ENCODE measurements at regions not wholly inside any gene's neighbourhood (a gene's known extent, or its start where the extent isn't known, plus 50 kb on each side); places are given as distances from the start of the nearest gene placed in this dataset.
"Not testable (repeated sequence)": the region's sequence is repeated elsewhere in the genome, so short reads cannot be mapped to it uniquely, and the experiment has no call there.

- no peak overlapping the region for H3K4me3 Mint-ChIP-seq
- no peaks in the 10 kb centered on the region for H3K9me3 Mint-ChIP-seq
- H3K27me3 Mint-ChIP-seq = peaks cover 3% of the 10 kb centered on the region
- H3K27ac Mint-ChIP-seq = no peak overlapping the region
- H3K36me3 Mint-ChIP-seq = no peaks in the 10 kb centered on the region
- H3K4me1 Mint-ChIP-seq = no peaks in the 10 kb centered on the region
These were observed 74.1 kb upstream of the PARD3 start for GRCh38 chr10:34889004-34889869.

GRCh38 chr10:34886906-34887642, 72.0 kb upstream of the PARD3 start:
- Mint-ChIP-seq H3K36me3 (no peaks in the 10 kb centered on the region), H3K27ac (no peak overlapping the region), H3K9me3 (no peaks in the 10 kb centered on the region), H3K4me3 (no peak overlapping the region), H3K27me3 (peaks cover 3% of the 10 kb centered on the region), H3K4me1 (no peaks in the 10 kb centered on the region)

GRCh38 chr10:34885898-34886297, 70.8 kb upstream of the PARD3 start:
- peak overlapping the region; percentile 46 for H3K27ac Mint-ChIP-seq
- H3K36me3 Mint-ChIP-seq = no peaks in the 10 kb centered on the region
- no peaks in the 10 kb centered on the region for H3K4me1 Mint-ChIP-seq
- no peaks in the 10 kb centered on the region for H3K9me3 Mint-ChIP-seq
- H3K4me3 Mint-ChIP-seq = no peak overlapping the region
- peaks cover 3% of the 10 kb centered on the region for H3K27me3 Mint-ChIP-seq

- H3K9me3 Mint-ChIP-seq = no peaks in the 10 kb centered on the region
- H3K27me3 Mint-ChIP-seq = peaks cover 3% of the 10 kb centered on the region
- H3K36me3 Mint-ChIP-seq = no peaks in the 10 kb centered on the region
These were observed 69.9 kb upstream of the PARD3 start for GRCh38 chr10:34885011-34885410.

GRCh38 chr10:34884272-34884952, 69.3 kb upstream of the PARD3 start:
- H3K9me3 Mint-ChIP-seq = no peaks in the 10 kb centered on the region
- no peak overlapping the region for H3K27ac Mint-ChIP-seq
- no peak overlapping the region for H3K4me3 Mint-ChIP-seq
- H3K27me3 Mint-ChIP-seq = peaks cover 3% of the 10 kb centered on the region
- no peaks in the 10 kb centered on the region for H3K36me3 Mint-ChIP-seq
- no peaks in the 10 kb centered on the region for H3K4me1 Mint-ChIP-seq

More at GRCh38 chr10:34885011-34885410, 69.9 kb upstream of the PARD3 start:
- Mint-ChIP-seq H3K4me1 (no peaks in the 10 kb centered on the region), H3K27ac (no peak overlapping the region), H3K4me3 (no peak overlapping the region)

GRCh38 chr10:34880817-34881216, 65.7 kb upstream of the PARD3 start:
- H3K4me1 Mint-ChIP-seq = no peaks in the 10 kb centered on the region
- H3K36me3 Mint-ChIP-seq = no peaks in the 10 kb centered on the region
- H3K27ac Mint-ChIP-seq = no peak overlapping the region
- no peak overlapping the region for H3K4me3 Mint-ChIP-seq
- no peaks in the 10 kb centered on the region for H3K9me3 Mint-ChIP-seq
- no peaks in the 10 kb centered on the region for H3K27me3 Mint-ChIP-seq

- H3K27ac Mint-ChIP-seq, H3K9me3 Mint-ChIP-seq, H3K4me3 Mint-ChIP-seq, H3K4me1 Mint-ChIP-seq, H3K36me3 Mint-ChIP-seq, H3K27me3 Mint-ChIP-seq: not testable (repeated sequence)
These were observed 63.6 kb upstream of the PARD3 start for GRCh38 chr10:34878651-34879050.

- no peak overlapping the region for H3K27ac Mint-ChIP-seq
- H3K4me1 Mint-ChIP-seq = no peaks in the 10 kb centered on the region
- no peaks in the 10 kb centered on the region for H3K27me3 Mint-ChIP-seq
- no peaks in the 10 kb centered on the region for H3K36me3 Mint-ChIP-seq
- H3K4me3 Mint-ChIP-seq = no peak overlapping the region
- no peaks in the 10 kb centered on the region for H3K9me3 Mint-ChIP-seq
These were observed 60.0 kb upstream of the PARD3 start for GRCh38 chr10:34875061-34875460.

- Mint-ChIP-seq H3K27me3 (peaks cover 4% of the 10 kb centered on the region), H3K27ac (no peak overlapping the region), H3K9me3 (no peaks in the 10 kb centered on the region), H3K36me3 (no peaks in the 10 kb centered on the region), H3K4me3 (no peak overlapping the region), H3K4me1 (peaks cover 6% of the 10 kb centered on the region)
These were observed 57.7 kb upstream of the PARD3 start for GRCh38 chr10:34872820-34873219.

GRCh38 chr10:34869135-34869836, 54.2 kb upstream of the PARD3 start:
- Mint-ChIP-seq H3K9me3 (no peaks in the 10 kb centered on the region), H3K36me3 (no peaks in the 10 kb centered on the region), H3K27ac (no peak overlapping the region), H3K4me1 (peaks cover 6% of the 10 kb centered on the region), H3K27me3 (peaks cover 9% of the 10 kb centered on the region), H3K4me3 (no peak overlapping the region)

- Mint-ChIP-seq H3K27ac (no peak overlapping the region), H3K4me3 (no peak overlapping the region), H3K36me3 (no peaks in the 10 kb centered on the region)
These were observed 53.5 kb upstream of the PARD3 start for GRCh38 chr10:34868589-34868988.

GRCh38 chr10:34866848-34867247, 51.8 kb upstream of the PARD3 start:
- H3K9me3 Mint-ChIP-seq = no peaks in the 10 kb centered on the region
- H3K36me3 Mint-ChIP-seq = no peaks in the 10 kb centered on the region
- peaks cover 9% of the 10 kb centered on the region for H3K27me3 Mint-ChIP-seq
- H3K4me3 Mint-ChIP-seq = no peak overlapping the region
- peaks cover 6% of the 10 kb centered on the region for H3K4me1 Mint-ChIP-seq
- H3K27ac Mint-ChIP-seq = no peak overlapping the region

More at GRCh38 chr10:34868589-34868988, 53.5 kb upstream of the PARD3 start:
- Mint-ChIP-seq H3K4me1 (peaks cover 6% of the 10 kb centered on the region), H3K27me3 (peaks cover 9% of the 10 kb centered on the region), H3K9me3 (no peaks in the 10 kb centered on the region)

Data from activated naive CD4-positive, alpha-beta T cell treated with anti-CD3 and anti-CD28 coated beads, Interleukin-2, amount 50 U/mL, for 24 hours (primary cell).